H1 (cell line): ENCODE measurements at regions not wholly inside any gene's neighbourhood (a gene's known extent, or its start where the extent isn't known, plus 50 kb on each side); places are given as distances from the start of the nearest gene placed in this dataset.

Experiments
- CTCF ChIA-PET: fragments of 300-600 bp; sonication (Branson Sonifier 250); formaldehyde crosslinking; loops from one replicate; lab custom pipeline; 2021; ENCODE audit not compliant: partially characterized antibody; lab: Charles Lee
- POLR2A ChIA-PET: fragments of 300-600 bp; sonication (Branson Sonifier 250); formaldehyde crosslinking; loops from one replicate; lab custom pipeline; 2021; ENCODE audit warnings: inconsistent platforms; ENCODE audit not compliant: partially characterized antibody; lab: Charles Lee
- DNase-seq, 2 experiments: peaks; one replicate each; pipeline versions ENCODE4 v3.0.0 to v3.0.0-alpha.2; 2010 to 2022; ENCODE audit warnings: low spot score in 2 of 2, low read depth in 1 of 2, mixed read lengths in 1 of 2
- FAIRE-seq: peaks from 2 replicates; lab custom pipeline; 2011; peaks lifted over from hg19 to GRCh38; lab: Jason Lieb, UNC
- H2AFZ ChIP-seq: 2 replicates; pipeline ENCODE4 v1.8.1; 2012; ENCODE audit warnings: low read length, inconsistent platforms
- H2AK5ac ChIP-seq: 2 replicates; pipeline ENCODE4 v1.6.1; 2013; ENCODE audit warnings: low read depth, low read length
- H2BK120ac ChIP-seq: replicated peaks from 2 replicates; pipeline ENCODE3; 2013; ENCODE audit warnings: low read depth, low read length, inconsistent platforms
- H2BK12ac ChIP-seq: 2 replicates; pipeline ENCODE4 v1.6.1; 2013; ENCODE audit warnings: low read depth, low read length
- H2BK15ac ChIP-seq: 2 replicates; pipeline ENCODE4 v1.6.1; 2013; ENCODE audit warnings: low read length
- H2BK20ac ChIP-seq: 2 replicates; pipeline ENCODE4 v1.6.1; 2013; ENCODE audit warnings: low read length
- H2BK5ac ChIP-seq: 2 replicates; pipeline ENCODE4 v1.6.1; 2013; ENCODE audit warnings: low read depth, low read length
- H3K14ac ChIP-seq: 2 replicates; pipeline ENCODE4 v1.6.1; 2013; ENCODE audit warnings: inconsistent platforms; ENCODE audit not compliant: insufficient read length
- H3K18ac ChIP-seq: 2 replicates; pipeline ENCODE4 v1.6.1; 2013; ENCODE audit warnings: low read length; ENCODE audit errors: extremely low read depth
- H3K23ac ChIP-seq: 2 replicates; pipeline ENCODE4 v1.6.1; 2013; ENCODE audit warnings: inconsistent platforms; ENCODE audit not compliant: insufficient read length
- H3K23me2 ChIP-seq: 2 replicates; pipeline ENCODE4 v1.6.1; 2013; ENCODE audit warnings: low read depth, low read length
- H3K27ac ChIP-seq: 2 replicates; pipeline ENCODE4 v1.6.1; 2011; ENCODE audit warnings: low read depth, low read length, inconsistent platforms
- H3K27me3 ChIP-seq, 4 experiments: replicated peaks in 1 of 4; 1 replicate in 1 of 4; 2 replicates in 3 of 4; pipeline versions ENCODE4 v1.6.1 to v1.8.1; 2011 to 2013; ENCODE audit warnings: low read length in 3 of 4, mild to moderate bottlenecking in 3 of 4, inconsistent platforms in 2 of 4, mixed read lengths in 2 of 4, moderate library complexity in 1 of 4; ENCODE audit not compliant: control insufficient read depth in 3 of 4, insufficient read depth in 3 of 4; ENCODE audit errors: extremely low read depth in 1 of 4
- H3K36me3 ChIP-seq, 4 experiments: 2 replicates each; pipeline versions ENCODE4 v1.6.1 to v1.8.1; 2011 to 2013; ENCODE audit warnings: mild to moderate bottlenecking in 4 of 4, low read length in 3 of 4, moderate library complexity in 2 of 4, control low read depth in 1 of 4, inconsistent platforms in 1 of 4; ENCODE audit not compliant: insufficient read depth in 4 of 4, control insufficient read depth in 2 of 4
- H3K4ac ChIP-seq: replicated peaks from 2 replicates; pipeline ENCODE3; 2013; ENCODE audit warnings: low read length, low read depth, mixed read lengths, inconsistent platforms; ENCODE audit not compliant: insufficient read length
- H3K4me1 ChIP-seq, 4 experiments: replicated peaks in 1 of 4; 1 replicate in 1 of 4; 2 replicates in 3 of 4; pipeline versions ENCODE4 v1.6.1 to v1.8.1; 2011 to 2013; ENCODE audit warnings: low read length in 3 of 4, inconsistent platforms in 2 of 4, mixed read lengths in 1 of 4; ENCODE audit not compliant: insufficient read depth in 4 of 4, control insufficient read depth in 3 of 4
- H3K4me2 ChIP-seq, 2 experiments: 2 replicates each; pipeline versions ENCODE4 v1.6.1 to v1.8.1; 2011 to 2013; ENCODE audit warnings: low read depth in 2 of 2, low read length in 2 of 2, control low read depth in 1 of 2, inconsistent platforms in 1 of 2, mild to moderate bottlenecking in 1 of 2; ENCODE audit not compliant: insufficient read depth in 1 of 2
- H3K4me3 ChIP-seq, 4 experiments: fragments of 200-600, 300-600 bp in 1 of 4; sonication (generic), shearing (Covaris generic), sonication (Bioruptor Twin) in 1 of 4; 2 replicates each; pipeline versions ENCODE4 v1.5.1 to v1.8.1; 2011 to 2016; ENCODE audit warnings: low read length in 4 of 4, low read depth in 3 of 4, control low read depth in 2 of 4, inconsistent platforms in 2 of 4, mild to moderate bottlenecking in 2 of 4, mixed read lengths in 1 of 4, moderate library complexity in 1 of 4; ENCODE audit not compliant: insufficient read depth in 2 of 4; ENCODE audit errors: extremely low read depth in 1 of 4
- H3K56ac ChIP-seq: replicated peaks from 2 replicates; pipeline ENCODE3; 2013; ENCODE audit warnings: low read depth, mild to moderate bottlenecking, mixed read lengths, low read length, inconsistent platforms; ENCODE audit not compliant: insufficient read length
- H3K79me1 ChIP-seq: 2 replicates; pipeline ENCODE4 v1.6.1; 2013; ENCODE audit warnings: low read depth, low read length, control low read depth
- H3K79me2 ChIP-seq, 2 experiments: 2 replicates each; pipeline versions ENCODE4 v1.6.1 to v1.8.1; 2012 to 2013; ENCODE audit warnings: low read length in 2 of 2, mild to moderate bottlenecking in 2 of 2, inconsistent platforms in 1 of 2; ENCODE audit not compliant: insufficient read depth in 2 of 2, control insufficient read depth in 1 of 2
- H3K9ac ChIP-seq, 4 experiments: replicated peaks in 1 of 4; 1 replicate in 1 of 4; 2 replicates in 3 of 4; pipeline versions ENCODE4 v1.6.1 to v1.8.1; 2011 to 2013; ENCODE audit warnings: low read depth in 3 of 4, low read length in 3 of 4, control low read depth in 2 of 4, mild to moderate bottlenecking in 2 of 4, moderate library complexity in 2 of 4, inconsistent platforms in 1 of 4; ENCODE audit errors: extremely low read depth in 1 of 4
- H3K9me3 ChIP-seq, 2 experiments: 2 replicates each; pipeline versions ENCODE4 v1.6.1 to v1.8.1; 2012 to 2013; ENCODE audit warnings: mild to moderate bottlenecking in 2 of 2, moderate library complexity in 2 of 2, control low read depth in 1 of 2, inconsistent platforms in 1 of 2, low read depth in 1 of 2, low read length in 1 of 2, mixed read lengths in 1 of 2; ENCODE audit not compliant: insufficient read depth in 2 of 2
- H4K20me1 ChIP-seq, 2 experiments: replicated peaks in 1 of 2; 2 replicates each; pipeline versions ENCODE3 to v1.8.1; 2011 to 2013; ENCODE audit warnings: inconsistent platforms in 2 of 2, low read length in 2 of 2, mild to moderate bottlenecking in 1 of 2; ENCODE audit not compliant: insufficient read depth in 2 of 2, control insufficient read depth in 1 of 2
- H4K5ac ChIP-seq: 2 replicates; pipeline ENCODE4 v1.6.1; 2013; ENCODE audit warnings: low read length, low read depth, mixed read lengths, inconsistent platforms; ENCODE audit not compliant: insufficient read length
- H4K8ac ChIP-seq: 2 replicates; pipeline ENCODE4 v1.8.0; 2013; ENCODE audit warnings: mild to moderate bottlenecking, moderate library complexity, low read length, inconsistent platforms; ENCODE audit not compliant: insufficient read depth; ENCODE audit errors: extremely low read depth
- H4K91ac ChIP-seq: replicated peaks from 2 replicates; pipeline ENCODE3; 2013; ENCODE audit warnings: low read length, mixed read lengths, inconsistent platforms; ENCODE audit not compliant: insufficient read length
- TAF7 ChIP-seq: optimal IDR thresholded peaks from 2 replicates; pipeline ENCODE3; 2011; ENCODE audit warnings: low read depth, mild to moderate bottlenecking, inconsistent platforms, low read length, moderate library complexity, borderline replicate concordance
- WGBS, 2 experiments: shearing (Covaris generic) in 1 of 2; methylation state at CpG; one replicate each; pipeline versions ENCODE4 v1.1.6 to v1.1.7; 2013 to 2015; ENCODE audit warnings: low lambda C conversion rate in 2 of 2, mixed read lengths in 2 of 2, inconsistent platforms in 1 of 2, low coverage in 1 of 2, missing lambda C conversion rate in 1 of 2; ENCODE audit not compliant: insufficient replicate concordance in 2 of 2, insufficient coverage in 1 of 2, insufficient read length in 1 of 2; ENCODE audit errors: extremely low coverage in 1 of 2, missing lambda C conversion rate in 1 of 2; 5-methylcytosine and 5-hydroxymethylcytosine counted together

GRCh38 chr3:80035021-80035420 lies 267.2 kb upstream of the ROBO1 start:
- no peak overlapping the region for H2BK120ac ChIP-seq
- no peak overlapping the region for H4K8ac ChIP-seq
- H2BK15ac ChIP-seq: no peak overlapping the region
- no peak overlapping the region for H3K4ac ChIP-seq
- no peak overlapping the region for H2BK5ac ChIP-seq
- ChIA-PET POLR2A (no interaction called here), CTCF (no interaction called here)
- H3K23me2 ChIP-seq: no peaks in the 10 kb centered on the region
- no peak overlapping the region for H3K14ac ChIP-seq
- H2AK5ac ChIP-seq: no peak overlapping the region
- WGBS, 2 experiments: 92% methylated on average over 7 of the region's 7 CpGs; no CpG with 5 or more reads in 1 of the 2 experiments
- H2BK12ac ChIP-seq: no peak overlapping the region
- no peaks in the 10 kb centered on the region for H3K79me1 ChIP-seq
- H3K4me1 ChIP-seq: no peaks in the 10 kb centered on the region
- no peak overlapping the region for H3K23ac ChIP-seq
- DNase-seq: no peak
- H4K20me1 ChIP-seq: no peaks in the 10 kb centered on the region
- H2BK20ac ChIP-seq: no peak overlapping the region
- no peaks in the 10 kb centered on the region for H3K27me3 ChIP-seq
- no peak overlapping the region for H3K18ac ChIP-seq
- no peaks in the 10 kb centered on the region for H3K79me2 ChIP-seq
- no peak overlapping the region for H3K27ac ChIP-seq
- no peak overlapping the region for H4K91ac ChIP-seq
- no peak overlapping the region for H4K5ac ChIP-seq
- no peaks in the 10 kb centered on the region for H3K9me3 ChIP-seq
- no peak overlapping the region for H2AFZ ChIP-seq
- FAIRE-seq: no peak
- no peak overlapping the region for H3K9ac ChIP-seq
- H3K4me3 ChIP-seq: no peak overlapping the region
- H3K56ac ChIP-seq: no peak overlapping the region
- no peaks in the 10 kb centered on the region for H3K36me3 ChIP-seq
- no peak overlapping the region for H3K4me2 ChIP-seq
- TF ChIP-seq TAF7: no peak
